ENCODE measurements at regions not wholly inside any gene's neighbourhood (a gene's known extent, or its start where the extent isn't known, plus 50 kb on each side); places are given as distances from the start of the nearest gene placed in this dataset.

DNA sequence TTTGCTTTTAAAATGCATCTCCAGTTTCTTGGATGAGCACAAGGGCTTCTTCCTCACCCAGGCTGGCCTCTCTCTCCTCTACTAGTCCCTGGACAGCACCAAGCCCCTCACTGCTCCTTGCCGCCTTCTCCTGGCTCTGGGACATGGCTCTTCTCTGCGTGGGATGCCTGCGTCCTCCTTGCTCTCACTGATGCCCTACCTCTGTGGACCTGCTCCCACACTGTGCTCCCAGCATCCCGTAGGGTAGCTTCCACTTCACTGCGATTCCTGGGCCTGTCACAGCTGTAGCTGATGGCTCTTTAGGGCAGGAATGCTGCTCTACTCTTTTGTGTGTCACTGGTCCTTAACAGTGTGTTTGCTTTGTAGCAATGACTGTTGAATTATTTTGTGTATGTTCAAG lies 136.3 kb downstream of the SNX19 start:
- no peak for DNase-seq (ENCODE audit: low read depth)
- H3K4me3 ChIP-seq (ENCODE audit: low read depth, low read length) = no peak overlapping the region
- in situ Hi-C loops (cut with HindIII; ENCODE audit: low sequenced_read_pairs) = no loop called here
- TF ChIP-seq, protein P1, sequence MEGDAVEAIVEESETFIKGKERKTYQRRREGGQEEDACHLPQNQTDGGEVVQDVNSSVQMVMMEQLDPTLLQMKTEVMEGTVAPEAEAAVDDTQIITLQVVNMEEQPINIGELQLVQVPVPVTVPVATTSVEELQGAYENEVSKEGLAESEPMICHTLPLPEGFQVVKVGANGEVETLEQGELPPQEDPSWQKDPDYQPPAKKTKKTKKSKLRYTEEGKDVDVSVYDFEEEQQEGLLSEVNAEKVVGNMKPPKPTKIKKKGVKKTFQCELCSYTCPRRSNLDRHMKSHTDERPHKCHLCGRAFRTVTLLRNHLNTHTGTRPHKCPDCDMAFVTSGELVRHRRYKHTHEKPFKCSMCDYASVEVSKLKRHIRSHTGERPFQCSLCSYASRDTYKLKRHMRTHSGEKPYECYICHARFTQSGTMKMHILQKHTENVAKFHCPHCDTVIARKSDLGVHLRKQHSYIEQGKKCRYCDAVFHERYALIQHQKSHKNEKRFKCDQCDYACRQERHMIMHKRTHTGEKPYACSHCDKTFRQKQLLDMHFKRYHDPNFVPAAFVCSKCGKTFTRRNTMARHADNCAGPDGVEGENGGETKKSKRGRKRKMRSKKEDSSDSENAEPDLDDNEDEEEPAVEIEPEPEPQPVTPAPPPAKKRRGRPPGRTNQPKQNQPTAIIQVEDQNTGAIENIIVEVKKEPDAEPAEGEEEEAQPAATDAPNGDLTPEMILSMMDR (IDR thresholded peaks at IDR 0.05; ENCODE audit: low read depth, low read length, missing control alignments) = no peak

DNA sequence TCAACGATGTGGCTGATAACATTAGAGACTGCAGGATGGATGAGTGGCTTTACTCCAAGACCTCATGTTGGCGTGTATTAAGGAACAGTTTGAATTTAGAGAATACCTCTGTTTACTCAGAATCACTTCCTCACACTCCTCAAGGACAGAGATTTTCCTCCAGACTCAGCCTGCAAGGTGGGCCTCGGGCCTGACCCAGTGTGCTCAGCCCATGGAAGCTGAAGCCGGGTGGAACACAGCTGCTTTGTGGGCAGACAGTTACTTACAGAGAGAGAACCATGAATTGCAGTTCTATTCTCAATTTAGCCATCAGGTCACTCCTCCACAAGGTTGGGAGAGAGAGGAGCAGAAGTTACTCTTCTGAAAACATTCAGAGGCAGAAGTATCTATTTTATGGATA lies 135.8 kb downstream of the SNX19 start:
- TF ChIP-seq, protein P1 (IDR thresholded peaks at IDR 0.05; ENCODE audit: low read depth, low read length, missing control alignments) = no peak
- in situ Hi-C loops (cut with HindIII; ENCODE audit: low sequenced_read_pairs) = no loop called here
- H3K4me3 ChIP-seq (ENCODE audit: low read depth, low read length) = no peak overlapping the region
- DNase-seq (ENCODE audit: low read depth) = no peak

DNA sequence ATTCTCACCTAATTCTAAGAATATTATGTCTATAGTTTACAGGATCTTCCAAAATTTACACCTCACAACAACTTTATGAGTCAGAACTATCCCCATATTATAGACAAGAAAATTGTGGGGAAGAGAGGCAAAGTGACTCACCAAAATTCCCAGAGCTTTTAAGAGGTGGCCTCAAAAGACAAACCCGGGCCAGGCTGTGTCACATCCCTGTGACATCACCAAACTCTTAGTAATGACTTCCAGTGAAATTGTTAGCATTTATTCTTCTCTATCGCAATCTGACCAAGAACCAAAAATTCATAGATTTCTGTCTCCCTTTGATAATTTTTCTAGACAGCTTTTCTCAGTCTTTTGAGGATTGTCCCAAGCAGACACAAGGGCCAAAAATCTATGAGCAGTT lies 134.3 kb downstream of the SNX19 start:
- DNase-seq (ENCODE audit: low read depth) = no peak
- in situ Hi-C loops (cut with HindIII; ENCODE audit: low sequenced_read_pairs) = no loop called here
- TF ChIP-seq, protein P1 (IDR thresholded peaks at IDR 0.05; ENCODE audit: low read depth, low read length, missing control alignments) = no peak
- no peak overlapping the region for H3K4me3 ChIP-seq (ENCODE audit: low read depth, low read length)

DNA sequence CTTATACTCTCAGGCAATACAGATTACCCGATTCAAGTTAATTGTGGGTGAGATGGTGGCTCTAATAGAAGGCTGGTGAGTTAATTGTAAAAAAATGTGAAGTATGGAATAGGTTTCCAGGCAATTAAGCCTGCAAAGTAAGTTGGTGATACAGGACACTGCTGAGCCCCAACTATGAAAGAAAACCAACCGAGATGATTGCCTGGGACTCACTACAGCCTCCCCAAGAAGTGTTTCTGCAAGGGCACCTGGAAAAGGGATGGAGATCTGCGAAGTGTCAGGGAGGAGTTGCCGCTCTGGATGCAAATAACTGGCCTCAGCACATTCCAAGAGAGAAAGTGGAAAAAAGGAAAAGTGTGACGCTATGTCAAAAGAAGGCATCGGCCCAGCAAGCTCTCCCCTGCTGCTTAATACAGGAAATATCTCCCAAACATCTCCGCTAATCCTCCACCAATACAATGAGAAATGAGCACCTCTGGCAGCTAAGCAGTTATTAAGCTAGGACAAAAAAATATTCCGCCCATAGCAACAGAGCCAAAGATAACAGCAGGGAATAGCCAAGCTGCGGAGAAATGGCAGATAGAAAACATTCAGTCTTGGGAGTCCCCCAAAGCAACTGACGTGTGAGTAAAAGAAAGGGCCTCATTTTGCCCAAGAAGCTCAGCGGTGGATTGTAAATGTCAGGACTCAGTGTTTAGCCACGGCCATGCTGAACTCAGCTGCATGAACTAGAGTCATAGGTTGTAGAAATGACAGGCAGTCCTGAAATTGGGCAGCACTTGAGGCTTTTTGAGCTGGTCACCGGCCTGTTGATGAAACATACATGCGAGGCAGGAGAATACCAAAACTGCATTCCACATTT lies 133.7 kb downstream of the SNX19 start:
- H3K4me3 ChIP-seq (ENCODE audit: low read depth, low read length) = no peak overlapping the region
- TF ChIP-seq, protein P1 (IDR thresholded peaks at IDR 0.05; ENCODE audit: low read depth, low read length, missing control alignments) = no peak
- in situ Hi-C loops (cut with HindIII; ENCODE audit: low sequenced_read_pairs) = no loop called here
- DNase-seq (ENCODE audit: low read depth) = peak; percentile 78

DNA sequence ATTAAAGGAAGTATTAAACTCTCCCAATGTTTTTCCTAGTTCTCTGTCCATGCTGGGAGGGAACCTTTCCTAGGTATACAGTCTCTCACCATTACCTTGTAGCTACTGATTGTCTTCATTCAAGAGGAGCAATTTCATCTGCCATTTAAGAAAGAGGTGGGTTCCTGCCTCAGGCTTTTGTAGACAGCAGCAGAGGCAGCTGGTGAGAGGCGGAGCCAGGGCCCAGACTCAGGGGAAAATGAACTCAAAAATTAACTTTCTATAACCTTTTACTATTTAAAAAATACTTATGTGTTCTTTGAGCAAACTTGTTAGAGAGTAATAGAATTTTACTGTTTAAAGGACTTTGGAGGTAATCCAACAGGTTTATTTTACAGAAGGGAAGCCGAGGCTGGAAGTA lies 133.0 kb downstream of the SNX19 start:
- in situ Hi-C loops (cut with HindIII; ENCODE audit: low sequenced_read_pairs) = no loop called here
- H3K4me3 ChIP-seq (ENCODE audit: low read depth, low read length) = no peak overlapping the region
- TF ChIP-seq, protein P1 (IDR thresholded peaks at IDR 0.05; ENCODE audit: low read depth, low read length, missing control alignments) = no peak
- DNase-seq (ENCODE audit: low read depth) = no peak

DNA sequence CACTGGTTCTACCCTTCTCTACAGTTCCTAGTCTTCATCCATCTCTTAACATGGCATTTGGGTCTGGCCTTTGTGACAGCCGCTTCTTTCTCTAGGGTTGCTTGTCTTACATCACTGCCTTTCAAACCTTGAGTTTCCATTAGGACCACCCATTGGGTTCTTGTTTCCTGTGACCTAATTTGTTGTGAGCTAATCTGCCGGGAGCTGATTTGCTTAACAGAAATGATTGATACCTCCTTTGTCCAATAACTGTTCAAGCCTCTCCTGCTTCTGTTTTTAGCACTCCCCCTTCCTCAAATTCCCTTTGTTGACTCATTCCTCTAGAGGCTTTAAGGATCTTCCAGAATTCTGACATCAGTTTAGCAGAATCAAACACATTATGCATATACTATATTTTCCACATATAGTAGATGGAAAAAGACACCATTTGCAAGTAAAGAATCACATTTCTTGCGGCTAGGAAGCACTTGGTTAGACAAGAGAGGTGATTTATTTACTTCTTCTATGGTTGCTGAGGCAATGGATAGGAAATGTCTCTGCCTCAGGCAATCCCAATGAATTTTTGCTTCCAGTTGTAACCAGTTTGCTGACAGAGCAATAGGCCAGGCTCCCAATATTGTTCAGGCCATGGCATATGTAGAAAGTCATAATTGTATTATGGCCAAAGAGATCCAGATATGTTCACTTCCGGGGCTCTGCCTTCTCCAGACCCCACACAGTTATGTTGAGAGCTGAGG lies 130.7 kb downstream of the SNX19 start:
- H3K4me3 ChIP-seq (ENCODE audit: low read depth, low read length) = no peak overlapping the region
- in situ Hi-C loops (cut with HindIII; ENCODE audit: low sequenced_read_pairs) = no loop called here
- TF ChIP-seq, protein P1 (IDR thresholded peaks at IDR 0.05; ENCODE audit: low read depth, low read length, missing control alignments) = no peak
- DNase-seq (ENCODE audit: low read depth) = no peak

All from astrocyte of the cerebellum (primary cell).